HFF-Myc (cell line): ENCODE measurements at regions not wholly inside any gene's neighbourhood (a gene's known extent, or its start where the extent isn't known, plus 50 kb on each side); places are given as distances from the start of the nearest gene placed in this dataset.

ENCODE experiments used
- DNase-seq: peaks from one replicate; pipeline ENCODE4 v3.0.0-alpha.2; 2011; ENCODE audit warnings: low read depth; ENCODE audit errors: extremely low read depth
- H3K4me3 ChIP-seq: replicated peaks from 2 replicates; pipeline ENCODE4 v1.5.1; 2011; ENCODE audit warnings: low read depth, mild to moderate bottlenecking, control low read depth, low read length
- TF ChIP-seq, protein P1 (sequence below): IDR thresholded peaks from 2 replicates; pipeline ENCODE4 v1.5.1; 2012; ENCODE audit warnings: mild to moderate bottlenecking, low read depth, low read length, control low read depth; ENCODE audit errors: missing control alignments

- DNase-seq: no peak
- TF ChIP-seq, protein P1, sequence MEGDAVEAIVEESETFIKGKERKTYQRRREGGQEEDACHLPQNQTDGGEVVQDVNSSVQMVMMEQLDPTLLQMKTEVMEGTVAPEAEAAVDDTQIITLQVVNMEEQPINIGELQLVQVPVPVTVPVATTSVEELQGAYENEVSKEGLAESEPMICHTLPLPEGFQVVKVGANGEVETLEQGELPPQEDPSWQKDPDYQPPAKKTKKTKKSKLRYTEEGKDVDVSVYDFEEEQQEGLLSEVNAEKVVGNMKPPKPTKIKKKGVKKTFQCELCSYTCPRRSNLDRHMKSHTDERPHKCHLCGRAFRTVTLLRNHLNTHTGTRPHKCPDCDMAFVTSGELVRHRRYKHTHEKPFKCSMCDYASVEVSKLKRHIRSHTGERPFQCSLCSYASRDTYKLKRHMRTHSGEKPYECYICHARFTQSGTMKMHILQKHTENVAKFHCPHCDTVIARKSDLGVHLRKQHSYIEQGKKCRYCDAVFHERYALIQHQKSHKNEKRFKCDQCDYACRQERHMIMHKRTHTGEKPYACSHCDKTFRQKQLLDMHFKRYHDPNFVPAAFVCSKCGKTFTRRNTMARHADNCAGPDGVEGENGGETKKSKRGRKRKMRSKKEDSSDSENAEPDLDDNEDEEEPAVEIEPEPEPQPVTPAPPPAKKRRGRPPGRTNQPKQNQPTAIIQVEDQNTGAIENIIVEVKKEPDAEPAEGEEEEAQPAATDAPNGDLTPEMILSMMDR: no peak
- H3K4me3 ChIP-seq: no peak overlapping the region
Observed at GRCh38 chr14:54104601-54105145, 148.0 kb upstream of the BMP4 start.

DNA sequence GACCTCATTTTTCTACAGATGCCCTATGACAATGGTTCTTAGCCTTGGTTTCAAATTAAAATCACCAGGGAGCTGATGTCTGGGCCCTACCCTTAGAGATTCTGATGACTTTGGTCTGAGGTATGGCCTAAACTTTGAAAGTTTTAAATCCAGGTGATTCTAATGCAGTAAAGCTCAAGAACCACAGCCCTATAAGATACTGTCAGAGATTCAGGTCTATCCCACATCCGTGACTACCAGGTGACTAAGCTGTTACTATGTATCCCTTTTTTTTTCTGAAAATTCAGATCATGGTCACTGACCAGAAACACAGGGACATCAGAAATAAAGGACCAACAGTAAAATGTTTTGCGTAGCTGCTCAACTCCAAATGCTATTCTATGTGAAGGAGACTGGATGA, 148.8 kb upstream of the BMP4 start:
- TF ChIP-seq, protein P1: no peak
- H3K4me3 ChIP-seq: no peak overlapping the region
- DNase-seq: no peak

DNA sequence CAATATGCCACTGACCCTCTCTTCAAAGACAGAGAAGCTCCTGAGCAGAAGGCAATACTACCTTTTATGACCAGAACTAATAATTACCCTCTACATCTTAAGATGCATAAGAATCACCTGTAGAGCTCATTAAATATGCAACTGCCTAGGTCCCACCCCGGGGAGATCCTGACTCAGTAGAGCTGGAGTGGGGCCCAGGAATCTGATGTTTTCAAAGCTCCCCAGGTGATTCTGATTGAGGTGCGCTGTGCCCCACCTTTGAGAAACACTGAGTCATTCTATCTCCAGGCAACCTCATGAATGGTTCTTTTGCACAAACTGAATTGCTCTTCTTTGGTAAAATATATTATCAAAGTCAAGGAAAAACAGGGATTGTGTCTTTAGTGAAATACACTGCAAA, 149.3 kb upstream of the BMP4 start:
- H3K4me3 ChIP-seq: no peak overlapping the region
- no peak for DNase-seq
- TF ChIP-seq, protein P1: no peak

- no peak overlapping the region for H3K4me3 ChIP-seq
- TF ChIP-seq, protein P1: no peak
- no peak for DNase-seq
Observed at GRCh38 chr14:54106661-54107377, 150.2 kb upstream of the BMP4 start.

- TF ChIP-seq, protein P1: no peak
- DNase-seq: peak; percentile 79
- H3K4me3 ChIP-seq: no peak overlapping the region
Observed at GRCh38 chr14:54108481-54109471, 152.2 kb upstream of the BMP4 start.

DNA sequence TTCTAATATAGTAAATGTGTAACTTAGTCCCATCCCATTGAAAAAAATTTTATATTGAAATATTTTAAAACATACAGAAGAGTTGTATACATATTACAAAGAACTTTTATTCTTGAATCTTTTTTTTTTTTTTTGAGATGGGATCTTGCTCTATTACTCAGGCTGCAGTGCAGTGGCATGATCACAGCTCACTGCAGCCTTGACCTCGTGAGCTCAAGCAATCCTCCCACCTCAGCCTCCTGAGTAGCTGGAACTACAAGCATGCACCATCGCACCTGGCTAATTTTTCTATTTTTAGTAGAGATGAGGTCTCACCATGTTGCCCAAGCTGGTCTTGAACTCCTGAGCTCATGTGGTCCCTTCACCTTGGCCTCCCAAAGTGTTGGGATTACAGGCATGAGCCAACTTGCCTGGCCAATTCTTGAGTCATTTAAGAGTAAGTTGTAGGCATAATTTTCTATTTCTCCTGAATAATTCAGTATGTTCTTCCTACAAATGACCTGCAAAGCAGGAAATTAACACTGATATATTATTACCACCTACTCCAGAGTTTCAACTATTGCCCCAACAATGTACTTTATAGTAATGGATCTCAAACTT, 153.0 kb upstream of the BMP4 start:
- TF ChIP-seq, protein P1: no peak
- DNase-seq: no peak
- no peak overlapping the region for H3K4me3 ChIP-seq
